DND-41 (cell line): ENCODE measurements at regions not wholly inside any gene's neighbourhood (a gene's known extent, or its start where the extent isn't known, plus 50 kb on each side); places are given as distances from the start of the nearest gene placed in this dataset.

Source experiments
- ATAC-seq: fragments of 200-7000 bp; cut with Tn5 transposase; 3 replicates; pipeline ENCODE4 v1.9.1; 2021; ENCODE audit warnings: low read depth; ENCODE audit not compliant: insufficient read depth
- DNase-seq: peaks from one replicate; pipeline ENCODE4 v3.0.0-alpha.2; 2020
- H2AFZ ChIP-seq: 2 replicates; pipeline ENCODE4 v1.6.0; 2012; ENCODE audit warnings: low read depth, low read length
- H3K27ac ChIP-seq: 2 replicates; pipeline ENCODE4 v1.5.1; 2012; ENCODE audit warnings: low read length, inconsistent platforms
- H3K27me3 ChIP-seq: fragments of 200-600 bp; sonication (generic); 2 replicates; pipeline ENCODE4 v1.6.0; 2012; ENCODE audit warnings: low read length, mild to moderate bottlenecking, inconsistent platforms; ENCODE audit not compliant: insufficient read depth, poor library complexity
- H3K36me3 ChIP-seq: 2 replicates; pipeline ENCODE4 v1.5.1; 2012; ENCODE audit warnings: low read length, inconsistent platforms; ENCODE audit not compliant: insufficient read depth
- H3K4me1 ChIP-seq: 2 replicates; pipeline ENCODE4 v1.5.1; 2012; ENCODE audit warnings: mild to moderate bottlenecking, low read length; ENCODE audit not compliant: insufficient read depth
- H3K4me2 ChIP-seq: 2 replicates; pipeline ENCODE4 v1.6.0; 2012; ENCODE audit warnings: mild to moderate bottlenecking, moderate library complexity, low read length, inconsistent platforms; ENCODE audit not compliant: insufficient read depth
- H3K4me3 ChIP-seq, 2 experiments: fragments of 200-600 bp in 1 of 2; shearing (Covaris generic) in 1 of 2; 2 replicates each; pipeline ENCODE4 v1.5.1; 2012 to 2016; ENCODE audit warnings: inconsistent platforms in 2 of 2, low read length in 2 of 2, mild to moderate bottlenecking in 2 of 2, low read depth in 1 of 2, moderate library complexity in 1 of 2
- H3K79me2 ChIP-seq: 2 replicates; pipeline ENCODE4 v1.6.0; 2012; ENCODE audit warnings: low read length, inconsistent platforms; ENCODE audit not compliant: insufficient read depth
- H3K9ac ChIP-seq: 2 replicates; pipeline ENCODE4 v1.6.0; 2012; ENCODE audit warnings: low read depth, mild to moderate bottlenecking, inconsistent platforms, low read length, moderate library complexity
- H3K9me3 ChIP-seq: 2 replicates; pipeline ENCODE4 v1.5.1; 2012; ENCODE audit warnings: low read length, moderate library complexity, mild to moderate bottlenecking, inconsistent platforms; ENCODE audit not compliant: insufficient read depth, severe bottlenecking
- H4K20me1 ChIP-seq: 2 replicates; pipeline ENCODE4 v1.6.0; 2012; ENCODE audit warnings: low read length; ENCODE audit not compliant: insufficient read depth
- EZH2 ChIP-seq: IDR thresholded peaks from 3 replicates; pipeline ENCODE4 v1.6.1; 2012; ENCODE audit warnings: borderline replicate concordance, low read depth, mild to moderate bottlenecking, moderate library complexity, low read length, inconsistent platforms; ENCODE audit not compliant: severe bottlenecking
- TF ChIP-seq, protein P1 (sequence below): IDR thresholded peaks from 2 replicates; pipeline ENCODE4 v1.5.1; 2012; ENCODE audit warnings: borderline replicate concordance, low read length, moderate library complexity, mild to moderate bottlenecking; ENCODE audit not compliant: poor library complexity, severe bottlenecking; ENCODE audit errors: extremely low read depth

DNA sequence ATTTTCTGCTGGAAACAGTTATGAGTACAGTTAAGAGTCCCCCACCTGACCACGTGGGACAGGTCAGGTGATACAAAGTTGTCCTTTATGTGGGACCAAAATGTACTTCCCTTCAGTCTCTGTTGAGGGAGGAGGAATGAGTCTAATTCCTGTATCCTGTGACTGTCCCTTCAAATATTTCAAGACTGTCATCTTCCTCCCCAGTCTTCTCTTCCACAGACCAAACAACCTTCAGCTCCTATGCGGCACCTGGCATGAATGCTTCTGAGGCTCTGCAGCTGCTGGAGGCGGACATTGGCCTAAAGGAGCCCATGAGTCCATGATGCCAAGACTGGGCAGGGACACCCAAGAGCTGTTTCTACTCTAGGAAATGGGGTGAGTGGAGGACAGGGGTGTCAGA is 72.1 kb upstream of the SIM2 start:
- Histone ChIP-seq H3K27me3 (no peaks in the 10 kb centered on the region), H3K4me2 (no peak overlapping the region), H4K20me1 (no peaks in the 10 kb centered on the region), H3K9me3 (no peaks in the 10 kb centered on the region), H3K79me2 (no peaks in the 10 kb centered on the region), H2AFZ (no peak overlapping the region), H3K36me3 (no peaks in the 10 kb centered on the region), H3K4me3 (no peak overlapping the region), H3K9ac (no peak overlapping the region), H3K4me1 (no peaks in the 10 kb centered on the region), H3K27ac (no peak overlapping the region)
- DNase-seq, result no peak
- no peak for TF ChIP-seq EZH2
- TF ChIP-seq, protein P1, sequence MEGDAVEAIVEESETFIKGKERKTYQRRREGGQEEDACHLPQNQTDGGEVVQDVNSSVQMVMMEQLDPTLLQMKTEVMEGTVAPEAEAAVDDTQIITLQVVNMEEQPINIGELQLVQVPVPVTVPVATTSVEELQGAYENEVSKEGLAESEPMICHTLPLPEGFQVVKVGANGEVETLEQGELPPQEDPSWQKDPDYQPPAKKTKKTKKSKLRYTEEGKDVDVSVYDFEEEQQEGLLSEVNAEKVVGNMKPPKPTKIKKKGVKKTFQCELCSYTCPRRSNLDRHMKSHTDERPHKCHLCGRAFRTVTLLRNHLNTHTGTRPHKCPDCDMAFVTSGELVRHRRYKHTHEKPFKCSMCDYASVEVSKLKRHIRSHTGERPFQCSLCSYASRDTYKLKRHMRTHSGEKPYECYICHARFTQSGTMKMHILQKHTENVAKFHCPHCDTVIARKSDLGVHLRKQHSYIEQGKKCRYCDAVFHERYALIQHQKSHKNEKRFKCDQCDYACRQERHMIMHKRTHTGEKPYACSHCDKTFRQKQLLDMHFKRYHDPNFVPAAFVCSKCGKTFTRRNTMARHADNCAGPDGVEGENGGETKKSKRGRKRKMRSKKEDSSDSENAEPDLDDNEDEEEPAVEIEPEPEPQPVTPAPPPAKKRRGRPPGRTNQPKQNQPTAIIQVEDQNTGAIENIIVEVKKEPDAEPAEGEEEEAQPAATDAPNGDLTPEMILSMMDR, result no peak
- ATAC-seq, result no peak

DNA sequence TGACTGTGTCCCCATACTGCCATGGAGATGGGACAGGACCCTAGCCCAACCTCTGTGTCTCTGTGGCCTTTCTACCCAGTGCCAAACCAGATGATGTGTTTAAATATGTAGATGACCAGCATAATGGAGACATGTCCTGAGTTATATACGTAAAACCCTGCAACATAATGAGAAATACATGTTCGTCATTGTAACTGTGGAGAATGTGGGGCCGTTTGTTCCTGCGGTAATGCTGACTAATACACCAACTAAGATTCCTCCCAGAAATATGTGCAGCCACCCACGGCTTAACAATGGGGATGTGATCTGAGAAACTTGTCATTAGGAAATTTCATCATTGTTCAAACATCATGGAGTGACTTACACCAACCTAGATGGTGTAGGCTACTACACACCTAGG is 71.7 kb upstream of the SIM2 start:
- H3K4me1 ChIP-seq, result no peaks in the 10 kb centered on the region
- no peaks in the 10 kb centered on the region for H3K27me3 ChIP-seq
- no peak overlapping the region for H3K4me2 ChIP-seq
- DNase-seq (no peak), ATAC-seq (no peak)
- no peak overlapping the region for H3K4me3 ChIP-seq
- no peak overlapping the region for H2AFZ ChIP-seq
- TF ChIP-seq, protein P1, result no peak
- TF ChIP-seq EZH2, result no peak
- no peak overlapping the region for H3K9ac ChIP-seq
- no peaks in the 10 kb centered on the region for H3K36me3 ChIP-seq
- H3K27ac ChIP-seq, result no peak overlapping the region
- H4K20me1 ChIP-seq, result no peaks in the 10 kb centered on the region
- no peaks in the 10 kb centered on the region for H3K9me3 ChIP-seq
- no peaks in the 10 kb centered on the region for H3K79me2 ChIP-seq

DNA sequence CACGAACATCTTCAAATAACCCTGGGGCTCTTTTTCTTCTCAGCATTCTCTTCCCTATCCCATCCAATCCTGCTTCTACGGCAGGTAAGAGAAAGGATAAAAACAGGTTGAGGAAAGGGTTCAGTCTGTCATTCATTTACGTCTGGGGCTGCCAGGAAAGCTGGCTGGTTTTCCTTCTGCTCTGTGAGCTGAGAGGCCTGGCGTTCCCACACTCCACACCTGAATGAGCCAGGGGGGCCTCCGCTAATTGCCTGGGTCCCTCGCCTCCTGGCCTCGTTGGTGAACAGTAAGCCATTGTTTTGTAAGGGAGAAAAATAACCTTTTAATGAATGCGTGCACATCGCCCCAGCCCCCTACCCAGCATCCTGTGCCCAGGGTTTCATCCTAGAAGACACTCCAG is 70.8 kb upstream of the SIM2 start:
- ATAC-seq, result no peak
- no peak overlapping the region for H3K27ac ChIP-seq
- H4K20me1 ChIP-seq, result no peaks in the 10 kb centered on the region
- H2AFZ ChIP-seq, result no peak overlapping the region
- H3K27me3 ChIP-seq, result peaks cover 4% of the 10 kb centered on the region
- H3K36me3 ChIP-seq, result no peaks in the 10 kb centered on the region
- H3K4me3 ChIP-seq, result no peak overlapping the region
- TF ChIP-seq, protein P1, result no peak
- no peak for TF ChIP-seq EZH2
- no peaks in the 10 kb centered on the region for H3K79me2 ChIP-seq
- H3K4me1 ChIP-seq, result no peaks in the 10 kb centered on the region
- no peak overlapping the region for H3K9ac ChIP-seq
- no peak overlapping the region for H3K4me2 ChIP-seq
- DNase-seq, result no peak
- H3K9me3 ChIP-seq, result no peaks in the 10 kb centered on the region

DNA sequence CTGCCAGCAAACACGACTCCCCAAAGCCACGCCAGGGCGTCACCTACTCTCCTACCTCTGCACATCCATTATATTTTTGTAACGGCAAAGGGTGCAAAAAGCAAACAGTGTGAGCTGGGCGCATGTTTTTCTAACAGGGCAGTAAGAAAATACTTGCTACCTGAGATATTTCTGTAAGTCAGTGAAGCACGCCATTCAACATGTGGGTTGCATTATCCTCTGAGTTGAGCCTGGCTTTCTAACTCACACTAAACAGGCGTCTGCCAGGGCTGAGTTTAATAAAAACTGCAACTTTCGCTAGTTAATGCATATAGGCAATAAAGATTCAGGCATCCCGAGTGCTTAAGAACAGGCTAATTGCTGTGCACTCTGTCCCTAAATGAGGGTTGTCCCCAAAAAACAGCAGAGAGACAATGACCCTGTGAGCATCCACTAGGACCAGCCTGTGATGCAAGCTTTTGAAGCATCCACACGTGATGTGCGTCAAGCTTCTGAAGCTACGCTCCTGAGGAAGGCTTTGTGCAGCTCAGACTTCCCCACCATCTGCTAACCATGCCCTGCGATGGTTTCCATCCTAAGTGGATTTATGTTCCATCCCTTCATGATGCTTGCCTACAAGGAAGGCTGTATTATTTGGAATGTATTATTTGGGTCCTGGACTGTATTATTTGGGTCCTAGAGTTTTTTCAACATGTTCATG is 70.0 kb upstream of the SIM2 start:
- ATAC-seq (no peak), DNase-seq (no peak)
- Histone ChIP-seq H2AFZ (no peak overlapping the region), H3K4me3 (no peak overlapping the region), H4K20me1 (no peaks in the 10 kb centered on the region), H3K27me3 (peaks cover 4% of the 10 kb centered on the region), H3K4me1 (no peaks in the 10 kb centered on the region), H3K9ac (no peak overlapping the region), H3K36me3 (no peaks in the 10 kb centered on the region), H3K9me3 (no peaks in the 10 kb centered on the region), H3K79me2 (no peaks in the 10 kb centered on the region), H3K27ac (no peak overlapping the region), H3K4me2 (no peak overlapping the region)
- TF ChIP-seq, protein P1, result no peak
- no peak for TF ChIP-seq EZH2
